ENCODE measurements at regions not wholly inside any gene's neighbourhood (a gene's known extent, or its start where the extent isn't known, plus 50 kb on each side); places are given as distances from the start of the nearest gene placed in this dataset.

DNA sequence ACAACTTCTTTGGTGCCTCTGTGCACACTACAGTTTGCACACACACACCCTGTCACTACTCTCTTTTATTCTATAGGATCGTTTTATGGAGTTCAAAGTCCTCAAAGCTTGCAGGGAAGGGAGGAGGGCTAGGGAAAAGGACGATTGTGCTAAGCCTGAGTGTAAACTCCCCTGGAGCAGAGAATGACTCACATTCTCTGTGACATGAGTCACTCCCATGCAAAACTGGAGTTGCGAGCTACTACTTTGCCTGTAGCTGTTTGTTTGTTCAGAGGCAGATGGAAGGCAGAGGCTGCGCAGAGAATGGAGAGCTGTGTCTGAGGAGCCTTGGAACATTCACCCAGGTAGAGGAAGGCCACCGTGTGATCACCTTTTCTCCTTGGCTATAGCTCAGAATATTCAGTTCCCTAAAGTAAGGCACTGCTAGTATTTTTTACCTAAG is 80.5 kb upstream of the MBNL2 start (continued):
- TF ChIP-seq, protein P1, sequence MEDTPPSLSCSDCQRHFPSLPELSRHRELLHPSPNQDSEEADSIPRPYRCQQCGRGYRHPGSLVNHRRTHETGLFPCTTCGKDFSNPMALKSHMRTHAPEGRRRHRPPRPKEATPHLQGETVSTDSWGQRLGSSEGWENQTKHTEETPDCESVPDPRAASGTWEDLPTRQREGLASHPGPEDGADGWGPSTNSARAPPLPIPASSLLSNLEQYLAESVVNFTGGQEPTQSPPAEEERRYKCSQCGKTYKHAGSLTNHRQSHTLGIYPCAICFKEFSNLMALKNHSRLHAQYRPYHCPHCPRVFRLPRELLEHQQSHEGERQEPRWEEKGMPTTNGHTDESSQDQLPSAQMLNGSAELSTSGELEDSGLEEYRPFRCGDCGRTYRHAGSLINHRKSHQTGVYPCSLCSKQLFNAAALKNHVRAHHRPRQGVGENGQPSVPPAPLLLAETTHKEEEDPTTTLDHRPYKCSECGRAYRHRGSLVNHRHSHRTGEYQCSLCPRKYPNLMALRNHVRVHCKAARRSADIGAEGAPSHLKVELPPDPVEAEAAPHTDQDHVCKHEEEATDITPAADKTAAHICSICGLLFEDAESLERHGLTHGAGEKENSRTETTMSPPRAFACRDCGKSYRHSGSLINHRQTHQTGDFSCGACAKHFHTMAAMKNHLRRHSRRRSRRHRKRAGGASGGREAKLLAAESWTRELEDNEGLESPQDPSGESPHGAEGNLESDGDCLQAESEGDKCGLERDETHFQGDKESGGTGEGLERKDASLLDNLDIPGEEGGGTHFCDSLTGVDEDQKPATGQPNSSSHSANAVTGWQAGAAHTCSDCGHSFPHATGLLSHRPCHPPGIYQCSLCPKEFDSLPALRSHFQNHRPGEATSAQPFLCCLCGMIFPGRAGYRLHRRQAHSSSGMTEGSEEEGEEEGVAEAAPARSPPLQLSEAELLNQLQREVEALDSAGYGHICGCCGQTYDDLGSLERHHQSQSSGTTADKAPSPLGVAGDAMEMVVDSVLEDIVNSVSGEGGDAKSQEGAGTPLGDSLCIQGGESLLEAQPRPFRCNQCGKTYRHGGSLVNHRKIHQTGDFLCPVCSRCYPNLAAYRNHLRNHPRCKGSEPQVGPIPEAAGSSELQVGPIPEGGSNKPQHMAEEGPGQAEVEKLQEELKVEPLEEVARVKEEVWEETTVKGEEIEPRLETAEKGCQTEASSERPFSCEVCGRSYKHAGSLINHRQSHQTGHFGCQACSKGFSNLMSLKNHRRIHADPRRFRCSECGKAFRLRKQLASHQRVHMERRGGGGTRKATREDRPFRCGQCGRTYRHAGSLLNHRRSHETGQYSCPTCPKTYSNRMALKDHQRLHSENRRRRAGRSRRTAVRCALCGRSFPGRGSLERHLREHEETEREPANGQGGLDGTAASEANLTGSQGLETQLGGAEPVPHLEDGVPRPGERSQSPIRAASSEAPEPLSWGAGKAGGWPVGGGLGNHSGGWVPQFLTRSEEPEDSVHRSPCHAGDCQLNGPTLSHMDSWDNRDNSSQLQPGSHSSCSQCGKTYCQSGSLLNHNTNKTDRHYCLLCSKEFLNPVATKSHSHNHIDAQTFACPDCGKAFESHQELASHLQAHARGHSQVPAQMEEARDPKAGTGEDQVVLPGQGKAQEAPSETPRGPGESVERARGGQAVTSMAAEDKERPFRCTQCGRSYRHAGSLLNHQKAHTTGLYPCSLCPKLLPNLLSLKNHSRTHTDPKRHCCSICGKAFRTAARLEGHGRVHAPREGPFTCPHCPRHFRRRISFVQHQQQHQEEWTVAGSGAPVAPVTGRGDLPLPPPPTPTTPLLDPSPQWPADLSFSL (CRISPR knock-in tag; IDR thresholded peaks at IDR 0.05) = 0 out of 2 replicates have a peak, but pooled peaks have one; percentile 20
- TF ChIP-seq YEATS2 (CRISPR knock-in tag; IDR thresholded peaks at IDR 0.05; ENCODE audit: borderline replicate concordance) (peak; percentile 24; the same call in 1 of the 2 replicates), ZNF430 (CRISPR knock-in tag; IDR thresholded peaks at IDR 0.05) (peak; percentile 55; the same call in 1 of the 2 replicates), MIER2 (CRISPR knock-in tag; IDR thresholded peaks at IDR 0.05) (0 out of 2 replicates have a peak, but pooled peaks have one; percentile 58), ZNF780A (CRISPR knock-in tag; IDR thresholded peaks at IDR 0.05) (no peak), TBX2 (CRISPR knock-in tag; IDR thresholded peaks at IDR 0.05; ENCODE audit: borderline replicate concordance) (peak; percentile 69; the same call in 1 of the 2 replicates), ZNF292 (CRISPR knock-in tag; IDR thresholded peaks at IDR 0.05; ENCODE audit: borderline replicate concordance, low read depth) (peak; percentile 68; the same call in 1 of the 2 replicates), ISL2 (CRISPR knock-in tag; IDR thresholded peaks at IDR 0.05) (peak; percentile 63; the same call in 1 of the 2 replicates), ZNF317 (CRISPR knock-in tag; IDR thresholded peaks at IDR 0.05) (peak; percentile 79; the same call in 1 of the 2 replicates), KLF16 (CRISPR knock-in tag; IDR thresholded peaks at IDR 0.05) (peak in 1 of 2 experiments; percentile 75; a peak in 1 of 4 replicates), ZNF205 (CRISPR knock-in tag; IDR thresholded peaks at IDR 0.05) (0 out of 2 replicates have a peak, but pooled peaks have one; percentile 36), POGZ (CRISPR knock-in tag; IDR thresholded peaks at IDR 0.05) (peak; percentile 92), KDM4B (CRISPR knock-in tag; IDR thresholded peaks at IDR 0.05) (peak; percentile 86; the same call in 1 of the 2 replicates), ARID4A (CRISPR knock-in tag; IDR thresholded peaks at IDR 0.05; ENCODE audit: borderline replicate concordance) (peak; percentile 51; the same call in 1 of the 2 replicates), NKX3-1 (CRISPR knock-in tag; IDR thresholded peaks at IDR 0.05) (no peak), SMAD3 (CRISPR knock-in tag; IDR thresholded peaks at IDR 0.05) (peak; percentile 65; the same call in 1 of the 2 replicates), KLF9 (CRISPR knock-in tag; IDR thresholded peaks at IDR 0.05; ENCODE audit: low read depth) (peak; percentile 20; the same call in 1 of the 2 replicates), JUNB (CRISPR knock-in tag; IDR thresholded peaks at IDR 0.05; ENCODE audit: borderline replicate concordance) (peak; percentile 91), ZNF33A (CRISPR knock-in tag; IDR thresholded peaks at IDR 0.05; ENCODE audit: borderline replicate concordance) (no peak)
- TF ChIP-seq, protein P2, sequence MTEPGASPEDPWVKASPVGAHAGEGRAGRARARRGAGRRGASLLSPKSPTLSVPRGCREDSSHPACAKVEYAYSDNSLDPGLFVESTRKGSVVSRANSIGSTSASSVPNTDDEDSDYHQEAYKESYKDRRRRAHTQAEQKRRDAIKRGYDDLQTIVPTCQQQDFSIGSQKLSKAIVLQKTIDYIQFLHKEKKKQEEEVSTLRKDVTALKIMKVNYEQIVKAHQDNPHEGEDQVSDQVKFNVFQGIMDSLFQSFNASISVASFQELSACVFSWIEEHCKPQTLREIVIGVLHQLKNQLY (CRISPR knock-in tag; IDR thresholded peaks at IDR 0.05) = 0 out of 2 replicates have a peak, but pooled peaks have one; percentile 47
